ENCODE measurements at regions not wholly inside any gene's neighbourhood (a gene's known extent, or its start where the extent isn't known, plus 50 kb on each side); places are given as distances from the start of the nearest gene placed in this dataset.
A peak's percentile ranks its signal among the peaks of the same experiment; 100 is the strongest.
"Not testable (repeated sequence)": the region's sequence is repeated elsewhere in the genome, so short reads cannot be mapped to it uniquely, and the experiment has no call there.

DNA sequence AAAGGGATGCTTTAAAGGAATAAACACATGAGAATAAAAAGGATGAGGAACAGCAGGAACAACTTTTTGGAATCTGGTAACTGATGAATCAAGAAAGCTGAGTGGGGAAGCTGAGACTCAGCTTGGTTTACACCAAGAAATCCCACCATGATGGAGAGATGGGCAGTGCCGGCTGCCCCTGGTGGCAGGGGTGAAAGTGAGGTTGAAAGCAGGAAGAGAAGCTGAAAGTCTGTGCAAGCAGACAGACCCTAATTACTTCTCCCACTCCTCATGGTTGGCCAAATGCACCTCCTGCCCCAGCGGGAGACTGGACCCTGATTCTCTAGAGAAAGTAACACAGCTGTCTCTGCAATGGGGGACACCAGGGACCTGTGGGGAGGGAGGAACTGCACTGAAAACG is 57.6 kb upstream of the NANOS1 start:
- peak in 2 of 7 donors; percentile 6 to 18 for DNase-seq
- no peak overlapping the region for H3K27ac ChIP-seq
- H3K4me1 ChIP-seq (replicated peaks in 1 of 2), result peaks cover 0 to under 1% of the 10 kb centered on the region in 2 donors
- intact Hi-C loops (cut with DNase I), result no loop called here
- H3K9me3 ChIP-seq (replicated peaks in 1 of 3), result peaks cover 0 to 4% (median 0%) of the 10 kb centered on the region in 3 donors
- TF ChIP-seq, protein P1, sequence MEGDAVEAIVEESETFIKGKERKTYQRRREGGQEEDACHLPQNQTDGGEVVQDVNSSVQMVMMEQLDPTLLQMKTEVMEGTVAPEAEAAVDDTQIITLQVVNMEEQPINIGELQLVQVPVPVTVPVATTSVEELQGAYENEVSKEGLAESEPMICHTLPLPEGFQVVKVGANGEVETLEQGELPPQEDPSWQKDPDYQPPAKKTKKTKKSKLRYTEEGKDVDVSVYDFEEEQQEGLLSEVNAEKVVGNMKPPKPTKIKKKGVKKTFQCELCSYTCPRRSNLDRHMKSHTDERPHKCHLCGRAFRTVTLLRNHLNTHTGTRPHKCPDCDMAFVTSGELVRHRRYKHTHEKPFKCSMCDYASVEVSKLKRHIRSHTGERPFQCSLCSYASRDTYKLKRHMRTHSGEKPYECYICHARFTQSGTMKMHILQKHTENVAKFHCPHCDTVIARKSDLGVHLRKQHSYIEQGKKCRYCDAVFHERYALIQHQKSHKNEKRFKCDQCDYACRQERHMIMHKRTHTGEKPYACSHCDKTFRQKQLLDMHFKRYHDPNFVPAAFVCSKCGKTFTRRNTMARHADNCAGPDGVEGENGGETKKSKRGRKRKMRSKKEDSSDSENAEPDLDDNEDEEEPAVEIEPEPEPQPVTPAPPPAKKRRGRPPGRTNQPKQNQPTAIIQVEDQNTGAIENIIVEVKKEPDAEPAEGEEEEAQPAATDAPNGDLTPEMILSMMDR (IDR thresholded peaks at IDR 0.05), result no peak
- TF ChIP-seq POLR2A (IDR thresholded peaks at IDR 0.05), result no peak
- no peak overlapping the region for H3K4me3 ChIP-seq
- no peaks in the 10 kb centered on the region for H3K36me3 ChIP-seq (replicated peaks in 1 of 2)
- 74 to 81% (median 78%) methylated on average over 3 of the region's 3 CpGs for WGBS, 4 donors
- H3K27me3 ChIP-seq, result no peaks in the 10 kb centered on the region

DNA sequence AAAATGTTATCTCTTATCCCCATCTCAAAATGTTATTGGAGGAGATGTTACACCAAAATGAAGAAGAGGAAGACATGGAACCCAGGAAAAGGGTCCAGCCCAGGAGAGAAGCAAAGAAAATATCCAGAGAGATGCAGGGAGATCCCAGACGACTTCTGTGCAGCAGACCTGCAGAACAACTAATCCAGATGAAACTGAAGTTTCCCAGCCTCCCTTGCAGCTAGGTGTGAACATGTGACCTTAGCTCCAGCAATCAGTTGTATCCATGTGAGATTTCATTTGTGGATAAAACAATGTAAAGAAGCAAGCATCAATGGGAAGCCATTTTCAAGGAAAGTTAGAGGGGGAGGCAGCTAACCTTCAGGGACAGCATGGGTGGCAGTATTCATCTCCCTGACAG is 55.8 kb upstream of the NANOS1 start:
- H3K36me3 ChIP-seq (replicated peaks in 1 of 2), result no peaks in the 10 kb centered on the region
- 56 to 84% (median 68%) methylated on average over 1 of the region's 1 CpG for WGBS, 4 donors
- intact Hi-C loops (cut with DNase I), result no loop called here
- peak in 2 of 7 donors; percentile 6 to 21 for DNase-seq
- peaks cover 0 to 4% (median 0%) of the 10 kb centered on the region in 3 donors for H3K9me3 ChIP-seq (replicated peaks in 1 of 3)
- H3K4me3 ChIP-seq, result no peak overlapping the region
- no peaks in the 10 kb centered on the region for H3K27me3 ChIP-seq
- H3K4me1 ChIP-seq (replicated peaks in 1 of 2), result no peaks in the 10 kb centered on the region
- H3K27ac ChIP-seq, result no peak overlapping the region
- no peak for TF ChIP-seq POLR2A (IDR thresholded peaks at IDR 0.05)
- TF ChIP-seq, protein P1 (IDR thresholded peaks at IDR 0.05), result no peak

DNA sequence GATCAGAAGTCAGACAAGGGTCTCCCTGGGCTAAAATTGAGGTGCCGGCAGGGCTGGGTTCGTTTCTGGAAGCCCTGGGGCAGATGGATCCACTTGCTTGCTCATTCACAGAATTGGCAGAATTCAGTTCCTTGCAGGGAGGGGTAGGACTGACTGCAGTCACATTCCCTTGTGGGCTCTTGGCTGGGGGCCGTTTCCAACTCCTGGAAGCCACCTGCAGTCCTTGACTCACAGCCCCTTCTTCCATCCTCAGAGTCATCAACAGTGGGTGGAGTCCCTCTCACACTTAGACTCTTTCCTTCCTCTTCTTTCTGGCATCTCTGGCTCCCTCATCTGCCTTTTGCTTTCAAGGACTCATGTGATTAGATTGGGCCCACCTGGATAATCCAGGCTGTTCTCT is 54.6 kb upstream of the NANOS1 start:
- Histone ChIP-seq H3K27ac (no peak overlapping the region), H3K9me3 (replicated peaks in 1 of 3) (peaks cover 0 to 4% (median 0%) of the 10 kb centered on the region in 3 donors), H3K4me1 (replicated peaks in 1 of 2) (no peaks in the 10 kb centered on the region), H3K4me3 (no peak overlapping the region), H3K27me3 (no peaks in the 10 kb centered on the region), H3K36me3 (replicated peaks in 1 of 2) (no peaks in the 10 kb centered on the region)
- intact Hi-C loops (cut with DNase I), result no loop called here
- TF ChIP-seq, protein P1 (IDR thresholded peaks at IDR 0.05), result no peak
- no peak for TF ChIP-seq POLR2A (IDR thresholded peaks at IDR 0.05)
- DNase-seq, result peak in 1 of 7 donors; percentile 15
- WGBS, 4 donors, result 76 to 83% (median 78%) methylated on average over 3 of the region's 3 CpGs

DNA sequence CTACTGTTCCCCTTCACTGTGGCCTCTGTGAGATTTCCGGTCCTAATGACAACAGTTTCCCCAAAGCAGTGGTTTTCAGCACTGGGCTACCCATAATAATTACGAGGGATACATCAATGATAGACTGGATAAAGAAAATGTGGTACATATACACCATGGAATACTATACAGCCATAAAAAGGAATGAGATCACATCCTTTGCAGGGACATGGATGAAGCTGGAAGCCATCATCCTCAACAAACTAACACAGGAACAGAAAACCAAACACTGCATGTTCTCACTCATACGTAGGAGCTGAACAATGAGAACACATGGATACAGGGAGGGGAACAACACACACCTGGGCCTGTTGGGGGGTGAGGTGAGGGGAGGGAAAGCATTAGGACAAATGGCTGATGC is 53.3 kb upstream of the NANOS1 start:
- H3K27ac ChIP-seq; H3K4me3 ChIP-seq; H3K4me1 ChIP-seq (replicated peaks in 1 of 2); H3K36me3 ChIP-seq (replicated peaks in 1 of 2); intact Hi-C loops (cut with DNase I); H3K9me3 ChIP-seq (replicated peaks in 1 of 3); H3K27me3 ChIP-seq: not testable (repeated sequence)
- 91 to 97% (median 93%) methylated on average over 3 of the region's 3 CpGs for WGBS, 4 donors
- peak in 1 of 7 donors; percentile 35 for DNase-seq

DNA sequence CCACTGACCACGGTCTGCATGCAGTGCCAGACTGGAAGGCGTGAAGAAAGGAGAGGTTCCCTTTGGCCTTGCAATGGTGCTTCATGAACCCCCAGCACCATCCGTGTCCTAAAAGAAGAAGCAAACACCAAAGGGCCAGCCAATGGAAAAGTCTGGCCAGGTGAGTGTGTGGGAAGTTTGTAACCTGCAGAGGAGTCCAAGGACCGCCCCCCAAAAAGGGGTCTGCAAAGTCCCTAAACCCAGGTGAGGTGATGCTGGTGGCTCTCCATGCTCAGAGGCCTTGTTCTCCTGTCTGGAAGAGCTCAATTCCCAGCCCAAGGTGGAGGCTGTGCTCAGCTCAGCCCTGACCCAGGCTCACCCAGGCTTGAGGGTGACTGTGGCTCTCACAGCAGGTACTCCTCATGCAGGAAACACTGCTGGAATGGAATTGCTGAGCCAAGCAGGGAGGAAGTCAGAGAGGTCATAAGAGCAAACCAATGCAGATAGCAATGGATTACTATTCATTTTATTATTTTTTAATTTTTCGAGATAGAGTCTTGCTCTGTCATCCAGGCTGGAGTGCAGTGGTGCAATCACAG is 52.4 kb upstream of the NANOS1 start:
- Histone ChIP-seq H3K27me3 (no peaks in the 10 kb centered on the region), H3K4me3 (no peak overlapping the region), H3K4me1 (replicated peaks in 1 of 2) (no peaks in the 10 kb centered on the region), H3K27ac (no peak overlapping the region), H3K9me3 (replicated peaks in 1 of 3) (peaks cover 0 to 4% (median 0%) of the 10 kb centered on the region in 3 donors), H3K36me3 (replicated peaks in 1 of 2) (no peaks in the 10 kb centered on the region)
- TF ChIP-seq, protein P1 (IDR thresholded peaks at IDR 0.05), result no peak
- TF ChIP-seq POLR2A (IDR thresholded peaks at IDR 0.05), result no peak
- 74 to 83% (median 76%) methylated on average over 5 of the region's 5 CpGs for WGBS, 4 donors
- intact Hi-C loops (cut with DNase I), result no loop called here
- DNase-seq, result peak in 2 of 7 donors; percentile 8 to 14

All from adrenal gland (tissue), 9 donors.